ENCODE measurements at regions not wholly inside any gene's neighbourhood (a gene's known extent, or its start where the extent isn't known, plus 50 kb on each side); places are given as distances from the start of the nearest gene placed in this dataset.

- TF ChIP-seq CTCF (conservative IDR thresholded peaks at IDR 0.05; ENCODE audit: low read depth, low read length) (no peak), EZH2 (IDR thresholded peaks at IDR 0.05; ENCODE audit: borderline replicate concordance, low read depth, low read length, poor library complexity, severe bottlenecking) (no peak)
These were observed 173.5 kb downstream of the BAMBI start for GRCh38 chr10:28850784-28851183.

All from A673 (cell line).